Peyer's patch (tissue), 4 donors: ENCODE measurements at regions not wholly inside any gene's neighbourhood (a gene's known extent, or its start where the extent isn't known, plus 50 kb on each side); places are given as distances from the start of the nearest gene placed in this dataset.

Experiments used
- CTCF ChIP-seq, 6 experiments: fragments of 450-650 bp in 4 of 6; fragments of 200-600 bp in 2 of 6; sonication (generic) in 1 of 6; IDR thresholded peaks; one replicate each; pipeline ENCODE4 v1.5.1; 2017 to 2019; ENCODE audit warnings: antibody characterized with exemption in 6 of 6, mild to moderate bottlenecking in 3 of 6, moderate library complexity in 1 of 6
- POLR2A ChIP-seq, 2 donors: fragments of 450-650 bp; IDR thresholded peaks; one replicate each; pipeline ENCODE4 v1.5.1; 2017; ENCODE audit warnings: antibody characterized with exemption in 2 of 2, mild to moderate bottlenecking in 2 of 2, moderate library complexity in 2 of 2

DNA sequence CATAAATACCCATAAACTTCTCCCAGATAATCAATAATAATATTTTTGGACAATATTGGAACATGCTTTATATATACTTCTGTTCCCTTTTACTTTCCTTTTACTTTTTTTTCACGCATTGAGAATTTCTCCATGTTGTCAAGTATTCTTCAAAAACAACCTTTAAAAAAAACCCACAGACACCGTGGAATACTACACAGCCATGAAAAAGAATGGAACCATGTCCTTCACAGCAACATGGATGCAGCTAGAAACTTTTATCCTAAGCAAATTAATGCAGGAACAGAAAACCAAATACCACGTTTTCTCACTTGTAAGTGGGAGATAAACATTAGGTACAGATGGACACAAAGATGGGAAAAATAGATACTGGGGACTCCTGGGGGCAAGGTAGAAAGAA, 854.7 kb downstream of the TBC1D22A start:
- no peak for TF ChIP-seq CTCF (IDR thresholded peaks at IDR 0.05)
- no peak for TF ChIP-seq POLR2A (IDR thresholded peaks at IDR 0.05)
